ENCODE measurements at regions not wholly inside any gene's neighbourhood (a gene's known extent, or its start where the extent isn't known, plus 50 kb on each side); places are given as distances from the start of the nearest gene placed in this dataset.

- TF ChIP-seq, protein P1, sequence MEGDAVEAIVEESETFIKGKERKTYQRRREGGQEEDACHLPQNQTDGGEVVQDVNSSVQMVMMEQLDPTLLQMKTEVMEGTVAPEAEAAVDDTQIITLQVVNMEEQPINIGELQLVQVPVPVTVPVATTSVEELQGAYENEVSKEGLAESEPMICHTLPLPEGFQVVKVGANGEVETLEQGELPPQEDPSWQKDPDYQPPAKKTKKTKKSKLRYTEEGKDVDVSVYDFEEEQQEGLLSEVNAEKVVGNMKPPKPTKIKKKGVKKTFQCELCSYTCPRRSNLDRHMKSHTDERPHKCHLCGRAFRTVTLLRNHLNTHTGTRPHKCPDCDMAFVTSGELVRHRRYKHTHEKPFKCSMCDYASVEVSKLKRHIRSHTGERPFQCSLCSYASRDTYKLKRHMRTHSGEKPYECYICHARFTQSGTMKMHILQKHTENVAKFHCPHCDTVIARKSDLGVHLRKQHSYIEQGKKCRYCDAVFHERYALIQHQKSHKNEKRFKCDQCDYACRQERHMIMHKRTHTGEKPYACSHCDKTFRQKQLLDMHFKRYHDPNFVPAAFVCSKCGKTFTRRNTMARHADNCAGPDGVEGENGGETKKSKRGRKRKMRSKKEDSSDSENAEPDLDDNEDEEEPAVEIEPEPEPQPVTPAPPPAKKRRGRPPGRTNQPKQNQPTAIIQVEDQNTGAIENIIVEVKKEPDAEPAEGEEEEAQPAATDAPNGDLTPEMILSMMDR (IDR thresholded peaks at IDR 0.05; ENCODE audit: extremely low read depth, missing control alignments) = no peak
Observed at GRCh38 chr1:222014001-222014400, 272.1 kb upstream of the DUSP10 start.

GRCh38 chr1:222012816-222013215 is 270.9 kb upstream of the DUSP10 start:
- DNase-seq (ENCODE audit: low spot score) = no peak
- TF ChIP-seq, protein P1 (IDR thresholded peaks at IDR 0.05; ENCODE audit: extremely low read depth, missing control alignments) = no peak

More at GRCh38 chr1:222014001-222014400, 272.1 kb upstream of the DUSP10 start:
- DNase-seq (ENCODE audit: low spot score) = no peak

DNA sequence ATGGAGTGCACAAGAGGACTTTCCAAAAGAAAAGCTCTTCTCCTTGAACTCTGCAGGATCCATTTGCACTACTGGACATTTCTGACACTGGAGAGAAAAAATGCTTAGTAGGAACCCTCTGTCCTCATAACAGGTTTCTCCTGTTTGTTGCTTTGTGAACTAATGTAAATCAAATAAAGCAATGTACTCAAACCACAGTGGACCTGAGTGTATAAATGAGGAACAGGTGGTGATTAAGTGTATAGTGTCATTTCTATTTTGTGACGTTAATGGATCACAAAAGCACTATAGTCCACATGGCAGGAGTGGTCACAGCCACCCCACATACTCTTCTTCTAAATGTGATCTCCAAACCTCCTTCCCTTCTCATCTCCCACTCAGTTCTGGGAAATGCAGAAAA is 268.4 kb upstream of the DUSP10 start:
- DNase-seq (ENCODE audit: low spot score) = no peak
- TF ChIP-seq, protein P1 (IDR thresholded peaks at IDR 0.05; ENCODE audit: extremely low read depth, missing control alignments) = no peak

DNA sequence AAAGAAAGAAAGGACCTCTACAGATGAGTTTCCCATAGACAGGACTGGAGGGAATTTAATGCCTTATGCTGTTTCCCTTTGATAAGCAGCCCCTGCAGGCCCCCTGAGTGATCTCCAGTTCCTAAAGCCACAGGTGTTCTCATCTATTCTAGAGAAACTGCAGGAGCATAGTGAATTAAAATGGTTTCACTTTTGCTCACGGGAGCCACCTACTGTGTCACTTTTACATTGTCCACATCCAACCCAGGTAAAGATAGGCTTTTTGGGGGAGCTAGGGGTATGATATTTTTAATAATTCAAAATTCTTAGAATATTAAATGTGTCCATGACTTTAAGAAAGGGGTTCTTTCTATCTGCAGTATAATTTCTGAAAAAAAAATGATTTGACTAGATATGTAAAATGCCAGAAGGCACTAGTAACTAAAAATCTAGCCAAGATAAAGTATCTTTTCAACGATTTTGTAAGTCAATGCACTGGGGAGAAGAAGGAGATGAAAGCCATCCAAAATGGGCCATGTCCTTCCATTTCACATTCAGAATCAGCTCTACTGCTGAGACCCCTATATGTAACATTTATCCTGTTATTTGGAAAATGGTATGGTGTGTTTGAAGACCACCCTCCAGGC is 267.3 kb upstream of the DUSP10 start:
- peak; percentile 40 for DNase-seq (ENCODE audit: low spot score)
- TF ChIP-seq, protein P1 (IDR thresholded peaks at IDR 0.05; ENCODE audit: extremely low read depth, missing control alignments) = peak; percentile 34

- TF ChIP-seq, protein P1 (IDR thresholded peaks at IDR 0.05; ENCODE audit: extremely low read depth, missing control alignments) = no peak
- DNase-seq (ENCODE audit: low spot score) = no peak
Observed at GRCh38 chr1:222006715-222007114, 264.8 kb upstream of the DUSP10 start.

DNA sequence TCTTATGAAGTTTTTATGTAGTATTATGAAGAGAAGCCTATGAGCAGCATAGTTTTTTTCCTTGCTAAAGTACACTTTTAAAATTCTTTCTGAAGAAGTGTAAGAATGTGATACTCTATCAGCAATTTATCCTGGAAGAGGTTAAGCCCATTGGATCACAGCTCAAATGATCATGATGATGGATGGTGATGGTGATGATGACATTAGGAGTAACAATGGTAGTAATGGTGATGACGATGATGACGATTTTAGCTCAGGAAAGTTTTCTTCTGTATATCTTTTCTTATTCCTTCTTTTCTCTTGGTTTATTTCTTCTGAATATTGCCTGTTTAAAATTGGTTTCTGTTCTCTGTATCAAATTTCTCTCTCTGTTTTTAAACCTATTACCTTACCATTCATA is 262.9 kb upstream of the DUSP10 start:
- TF ChIP-seq, protein P1 (IDR thresholded peaks at IDR 0.05; ENCODE audit: extremely low read depth, missing control alignments) = no peak
- no peak for DNase-seq (ENCODE audit: low spot score)

DNA sequence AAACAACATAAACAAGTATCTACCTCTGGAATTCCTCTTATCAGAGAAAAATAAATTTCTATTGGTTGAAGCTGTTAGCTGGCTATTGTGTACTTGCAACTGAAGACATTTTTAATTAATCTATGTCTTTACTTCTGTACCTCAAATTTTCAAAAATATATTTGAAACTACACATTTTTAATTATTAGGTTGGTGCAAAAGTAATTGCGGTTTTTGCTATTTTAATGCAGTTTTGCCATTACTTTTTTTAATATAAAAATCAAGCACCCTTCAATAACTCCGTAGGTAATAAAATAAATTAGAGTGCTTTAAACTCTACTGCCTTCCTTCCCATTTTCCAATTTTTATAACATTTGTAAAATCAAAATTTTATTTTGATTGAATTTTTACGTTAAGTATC is 262.1 kb upstream of the DUSP10 start:
- DNase-seq (ENCODE audit: low spot score) = no peak
- TF ChIP-seq, protein P1 (IDR thresholded peaks at IDR 0.05; ENCODE audit: extremely low read depth, missing control alignments) = no peak

All from GM20000 (cell line).